ENCODE measurements at regions not wholly inside any gene's neighbourhood (a gene's known extent, or its start where the extent isn't known, plus 50 kb on each side); places are given as distances from the start of the nearest gene placed in this dataset.

DNA sequence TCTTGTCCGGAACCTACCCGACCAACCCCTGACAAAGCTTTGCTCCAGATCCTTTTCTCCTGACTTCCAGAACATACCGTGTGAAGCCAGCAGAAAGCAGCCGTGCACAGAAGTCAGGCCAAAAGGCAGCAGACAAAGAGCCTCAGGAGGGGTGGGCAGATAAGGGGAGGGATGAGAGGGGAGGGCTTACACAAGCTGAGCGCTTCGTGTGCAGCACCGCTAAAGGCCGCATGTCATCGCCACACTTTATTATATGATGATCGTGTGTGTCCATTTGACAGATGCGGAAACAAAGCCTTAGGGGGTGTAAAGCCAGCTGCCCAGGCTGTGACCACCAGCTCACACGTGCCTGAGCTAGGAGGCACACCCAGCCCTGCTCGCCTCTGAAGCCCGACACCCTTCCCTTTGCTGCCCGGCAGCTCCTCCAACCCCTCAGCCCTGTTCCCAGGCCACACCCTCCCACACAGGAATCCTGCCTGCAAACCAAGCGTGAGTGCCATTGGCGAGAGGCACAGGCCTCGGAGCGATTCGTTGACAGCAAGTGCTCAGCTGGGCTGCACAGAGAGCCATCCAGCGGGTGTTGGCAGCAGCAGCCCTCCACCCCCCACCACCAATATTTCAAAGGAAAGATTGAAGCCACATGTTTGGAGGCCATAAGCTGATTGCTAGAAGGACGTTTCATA lies 170.5 kb upstream of the SMIM23 start:
- TF ChIP-seq POLR2AphosphoS5 (IDR thresholded peaks at IDR 0.05): no peak
- no peak for TF ChIP-seq CTCF (IDR thresholded peaks at IDR 0.05; ENCODE audit: poor library complexity, severe bottlenecking)
- no peak for TF ChIP-seq SMC3 (conservative IDR thresholded peaks at IDR 0.05; ENCODE audit: poor library complexity)

Measured in neural cell (in vitro differentiated cells).